IPS-20b (cell line): ENCODE measurements at regions not wholly inside any gene's neighbourhood (a gene's known extent, or its start where the extent isn't known, plus 50 kb on each side); places are given as distances from the start of the nearest gene placed in this dataset.
"Not testable (repeated sequence)": the region's sequence is repeated elsewhere in the genome, so short reads cannot be mapped to it uniquely, and the experiment has no call there.

Source experiments
- H3K27ac ChIP-seq: one replicate; pipeline ENCODE4 v1.5.1; 2013; ENCODE audit warnings: low read length
- H3K27me3 ChIP-seq: 2 replicates; pipeline ENCODE4 v1.6.1; 2013; ENCODE audit warnings: mild to moderate bottlenecking, low read length, inconsistent platforms; ENCODE audit not compliant: insufficient read depth
- H3K36me3 ChIP-seq: 2 replicates; pipeline ENCODE4 v1.6.1; 2013; ENCODE audit warnings: low read depth, mild to moderate bottlenecking, inconsistent platforms, low read length, moderate library complexity; ENCODE audit not compliant: insufficient read depth
- H3K4me1 ChIP-seq: 2 replicates; pipeline ENCODE4 v1.6.1; 2013; ENCODE audit warnings: mild to moderate bottlenecking, control low read depth, inconsistent platforms, low read length, moderate library complexity; ENCODE audit not compliant: insufficient read depth
- H3K4me3 ChIP-seq: 2 replicates; pipeline ENCODE4 v1.5.1; 2013; ENCODE audit warnings: mild to moderate bottlenecking, low read length, inconsistent platforms
- H3K9ac ChIP-seq: 2 replicates; pipeline ENCODE4 v1.6.1; 2013; ENCODE audit warnings: low read depth, mild to moderate bottlenecking, inconsistent platforms, low read length, moderate library complexity
- H3K9me3 ChIP-seq: 2 replicates; pipeline ENCODE4 v1.6.1; 2013; ENCODE audit warnings: mild to moderate bottlenecking, low read depth, low read length, inconsistent platforms; ENCODE audit not compliant: insufficient read depth

DNA sequence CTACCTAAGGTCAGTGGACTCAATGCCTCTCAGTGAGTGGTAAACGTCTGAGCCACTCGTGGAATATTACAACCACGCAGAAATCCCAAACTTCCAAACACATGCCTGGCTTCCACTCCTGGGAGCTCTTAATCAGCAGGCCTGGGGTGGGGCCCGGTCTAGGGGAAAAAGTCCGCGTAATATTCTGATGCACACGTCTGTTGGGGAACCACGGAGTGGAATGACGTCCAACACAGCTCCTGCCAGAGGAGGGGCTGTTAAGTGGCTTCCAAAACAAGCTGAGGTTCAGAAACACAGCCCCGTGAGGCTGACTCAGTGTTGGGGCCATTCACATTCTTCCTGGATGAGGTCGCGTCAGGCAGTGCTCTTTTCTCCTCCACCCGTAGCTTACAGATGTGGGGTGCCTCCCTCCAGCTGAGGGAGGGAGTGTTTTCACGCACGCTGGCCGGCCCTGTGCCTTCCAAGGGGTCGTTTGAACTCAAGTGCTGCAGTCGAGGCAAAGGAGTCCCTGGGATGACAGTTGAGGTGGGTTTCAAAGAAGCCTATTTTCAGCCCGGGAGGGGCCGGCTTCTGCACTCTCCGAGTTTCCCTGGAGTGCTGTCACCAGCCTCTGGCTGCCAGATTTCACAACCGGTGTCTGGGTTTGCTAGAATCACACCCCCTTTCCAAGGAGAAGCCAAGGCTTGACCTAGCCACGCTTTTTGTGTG, 73.1 kb downstream of the ACKR3 start:
- Histone ChIP-seq H3K27ac (no peak overlapping the region), H3K27me3 (no peaks in the 10 kb centered on the region), H3K4me1 (no peaks in the 10 kb centered on the region), H3K9me3 (no peaks in the 10 kb centered on the region; the same call in 1 of the 2 replicates), H3K36me3 (no peaks in the 10 kb centered on the region), H3K4me3 (no peak overlapping the region), H3K9ac (no peak overlapping the region)

DNA sequence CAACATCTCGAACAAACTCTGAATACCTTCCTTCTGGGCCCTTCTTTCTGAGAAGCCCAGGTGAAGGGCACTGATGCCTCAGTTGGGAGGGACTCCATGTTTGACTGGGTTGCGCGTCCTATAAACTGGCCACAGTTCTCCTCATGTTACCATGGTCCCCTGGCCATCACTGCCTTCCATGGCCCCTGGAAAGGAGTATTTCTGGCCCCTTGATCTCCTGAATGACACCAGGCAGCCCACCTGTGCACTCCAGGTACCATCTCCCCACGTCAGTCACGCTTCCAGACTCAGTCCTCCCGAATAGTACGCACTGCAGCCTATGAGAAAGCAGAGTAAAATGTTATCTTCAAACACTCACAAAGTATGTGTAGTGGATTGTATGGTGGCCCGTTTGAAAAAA, 73.9 kb downstream of the ACKR3 start:
- Histone ChIP-seq H3K9ac (no peak overlapping the region), H3K27ac (no peak overlapping the region), H3K36me3 (no peaks in the 10 kb centered on the region), H3K4me1 (no peaks in the 10 kb centered on the region), H3K4me3 (no peak overlapping the region), H3K9me3 (no peaks in the 10 kb centered on the region; the same call in 1 of the 2 replicates), H3K27me3 (no peaks in the 10 kb centered on the region)

DNA sequence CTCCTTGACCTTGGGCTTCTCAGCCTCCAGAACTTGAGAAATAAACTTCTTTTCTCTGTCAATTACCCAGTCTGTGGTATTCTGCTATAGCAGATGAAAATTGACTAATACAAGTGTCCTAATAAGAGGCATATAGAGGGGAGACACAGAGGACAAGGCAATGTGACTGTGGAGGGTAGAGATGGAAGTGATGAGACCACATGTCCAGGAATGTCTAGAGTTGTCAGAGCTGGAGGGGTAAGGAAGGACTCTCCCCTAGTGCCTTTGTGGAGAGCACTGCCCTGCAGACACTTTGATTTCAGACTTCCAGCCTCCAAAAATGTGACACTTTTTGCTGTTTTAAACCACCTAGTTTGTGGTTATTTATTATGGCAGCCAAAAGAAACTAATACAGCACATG, 74.4 kb downstream of the ACKR3 start:
- Histone ChIP-seq H3K9me3 (no peaks in the 10 kb centered on the region; the same call in 1 of the 2 replicates), H3K9ac (no peak overlapping the region), H3K27me3 (no peaks in the 10 kb centered on the region), H3K36me3 (no peaks in the 10 kb centered on the region), H3K4me1 (no peaks in the 10 kb centered on the region), H3K4me3 (no peak overlapping the region), H3K27ac (no peak overlapping the region)

DNA sequence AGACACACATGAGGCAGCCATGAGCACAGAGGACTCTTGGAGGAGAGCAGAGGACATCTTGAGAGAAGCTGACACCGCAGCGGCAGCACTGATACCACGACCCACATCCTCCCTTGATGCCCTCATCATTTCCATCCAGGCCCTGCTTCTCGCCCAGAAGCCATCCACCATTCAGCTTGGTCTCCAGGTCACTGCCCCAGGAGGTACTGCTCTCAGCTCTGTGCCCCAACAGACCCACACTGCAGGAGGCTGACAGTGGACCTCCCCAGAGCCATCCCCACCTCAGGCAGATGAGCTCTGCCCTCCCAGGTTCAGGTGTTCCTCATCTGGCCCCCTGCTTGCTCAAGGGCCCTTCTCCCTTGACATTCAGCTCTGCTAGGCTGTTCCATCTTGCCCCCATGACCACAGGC, 74.9 kb downstream of the ACKR3 start:
- no peak overlapping the region for H3K27ac ChIP-seq
- H3K9me3 ChIP-seq, result no peaks in the 10 kb centered on the region; the same call in none of the 2 replicates
- H3K36me3 ChIP-seq, result no peaks in the 10 kb centered on the region
- H3K4me3 ChIP-seq, result no peak overlapping the region
- H3K4me1 ChIP-seq, result no peaks in the 10 kb centered on the region
- H3K9ac ChIP-seq, result no peak overlapping the region
- no peaks in the 10 kb centered on the region for H3K27me3 ChIP-seq

DNA sequence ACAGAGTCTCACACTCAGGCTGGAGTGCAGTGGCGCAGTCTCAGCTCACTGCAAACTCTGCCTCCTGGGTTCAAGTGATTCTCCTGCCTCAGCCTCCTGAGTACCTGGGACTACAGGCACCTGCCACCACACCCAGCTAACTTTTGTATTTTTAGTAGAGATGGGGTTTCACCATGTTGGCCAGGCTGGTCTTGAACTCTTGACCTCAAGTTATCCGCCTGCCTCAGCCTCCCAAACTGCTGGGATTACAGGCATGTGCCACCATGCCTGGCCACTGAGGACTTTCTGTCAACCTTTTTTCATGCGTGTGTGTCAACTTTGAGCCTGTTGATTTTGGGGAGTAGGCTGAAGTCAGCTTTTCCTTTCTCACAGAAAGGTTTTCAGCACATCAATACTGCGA, 75.5 kb downstream of the ACKR3 start:
- not testable (repeated sequence) for H3K9me3 ChIP-seq, H3K9ac ChIP-seq, H3K4me1 ChIP-seq, H3K36me3 ChIP-seq, H3K4me3 ChIP-seq, H3K27ac ChIP-seq, H3K27me3 ChIP-seq

DNA sequence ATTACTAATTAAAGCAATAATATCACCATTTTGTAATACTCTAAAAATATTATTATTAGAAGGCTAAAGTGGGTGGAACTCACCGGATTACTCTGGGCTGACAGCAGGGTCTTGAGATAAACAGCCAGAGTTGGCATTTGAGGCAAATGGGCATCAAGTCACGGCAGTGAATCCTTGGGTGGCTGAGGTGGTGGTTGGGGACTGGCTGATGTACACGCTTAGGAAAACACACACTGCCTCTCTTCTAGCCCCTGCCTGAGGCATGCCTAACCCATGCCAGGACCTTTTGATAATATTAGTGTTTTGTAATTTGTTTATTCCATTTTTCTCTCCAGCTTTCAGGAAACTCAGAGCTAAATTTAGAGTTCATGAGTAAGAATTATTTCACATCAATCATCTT, 76.8 kb downstream of the ACKR3 start:
- Histone ChIP-seq H3K4me3 (no peak overlapping the region), H3K4me1 (no peaks in the 10 kb centered on the region), H3K9ac (no peak overlapping the region), H3K27ac (no peak overlapping the region), H3K9me3 (no peaks in the 10 kb centered on the region; the same call in none of the 2 replicates), H3K36me3 (no peaks in the 10 kb centered on the region), H3K27me3 (no peaks in the 10 kb centered on the region)

DNA sequence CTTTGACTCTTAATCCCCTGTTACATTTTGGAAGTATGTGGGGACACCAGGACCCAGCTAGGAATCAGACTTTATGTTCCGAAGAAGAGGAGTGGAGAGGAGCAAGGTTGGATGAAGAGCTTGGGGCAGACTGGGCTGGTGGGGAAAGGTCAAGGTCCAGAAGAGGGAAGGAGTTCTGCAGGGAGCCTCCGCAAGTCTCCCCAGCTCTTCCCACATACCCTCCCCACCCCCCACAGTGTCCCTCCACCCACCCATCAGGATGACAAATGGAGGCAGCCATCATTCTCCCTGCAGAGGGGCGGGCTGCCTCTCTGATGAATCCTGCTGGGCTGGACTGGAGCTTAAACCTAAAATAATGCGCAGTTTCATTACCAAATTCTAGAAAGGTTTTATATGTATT, 77.2 kb downstream of the ACKR3 start:
- Histone ChIP-seq H3K27ac (no peak overlapping the region), H3K4me3 (no peak overlapping the region), H3K27me3 (no peaks in the 10 kb centered on the region), H3K4me1 (no peaks in the 10 kb centered on the region), H3K36me3 (no peaks in the 10 kb centered on the region), H3K9ac (no peak overlapping the region), H3K9me3 (no peaks in the 10 kb centered on the region; the same call in none of the 2 replicates)

DNA sequence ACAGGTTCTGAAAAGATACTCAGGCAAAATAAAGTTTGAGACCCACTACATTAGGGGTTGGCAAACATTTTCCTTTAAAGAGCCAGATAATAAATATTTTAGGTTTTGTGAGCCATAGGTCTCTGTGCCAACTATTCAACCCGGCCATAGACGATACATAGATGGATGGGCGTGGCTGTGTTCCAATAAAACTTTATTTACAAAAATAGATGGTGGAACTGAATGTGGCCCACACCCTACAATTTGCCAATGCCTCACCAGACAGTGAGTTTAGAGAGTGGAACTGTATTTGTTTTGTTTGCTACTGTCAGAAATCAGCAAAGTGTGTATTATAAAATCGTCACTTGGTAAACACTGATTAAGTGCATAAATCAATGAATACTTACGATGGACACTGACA, 78.0 kb downstream of the ACKR3 start:
- Histone ChIP-seq H3K27me3 (no peaks in the 10 kb centered on the region), H3K4me1 (no peaks in the 10 kb centered on the region), H3K36me3 (no peaks in the 10 kb centered on the region), H3K4me3 (no peak overlapping the region), H3K27ac (no peak overlapping the region), H3K9me3 (no peaks in the 10 kb centered on the region; the same call in none of the 2 replicates), H3K9ac (no peak overlapping the region)

DNA sequence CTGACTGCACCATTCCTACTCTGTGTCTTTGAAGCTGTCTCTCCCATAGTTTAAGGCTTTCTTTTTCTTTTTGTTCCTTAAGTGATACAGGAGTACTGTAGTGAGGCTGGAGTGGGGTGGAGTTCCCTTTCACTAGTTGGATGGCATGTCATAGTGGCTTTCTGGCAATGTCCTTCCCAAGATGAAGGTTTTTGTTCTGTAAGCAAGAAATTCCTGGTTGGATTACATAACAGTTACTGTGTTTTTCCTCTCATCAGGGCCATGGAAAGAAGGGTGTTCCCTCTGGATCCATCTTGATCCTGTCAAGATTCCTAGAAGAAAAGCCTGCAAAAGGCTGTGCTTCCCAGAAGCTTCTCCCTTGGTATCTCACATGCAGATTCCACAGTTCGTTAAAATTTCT, 84.2 kb downstream of the ACKR3 start:
- Histone ChIP-seq H3K9ac (no peak overlapping the region), H3K4me3 (no peak overlapping the region), H3K27me3 (no peaks in the 10 kb centered on the region), H3K9me3 (no peaks in the 10 kb centered on the region; the same call in 1 of the 2 replicates), H3K4me1 (no peaks in the 10 kb centered on the region), H3K36me3 (no peaks in the 10 kb centered on the region), H3K27ac (no peak overlapping the region)

DNA sequence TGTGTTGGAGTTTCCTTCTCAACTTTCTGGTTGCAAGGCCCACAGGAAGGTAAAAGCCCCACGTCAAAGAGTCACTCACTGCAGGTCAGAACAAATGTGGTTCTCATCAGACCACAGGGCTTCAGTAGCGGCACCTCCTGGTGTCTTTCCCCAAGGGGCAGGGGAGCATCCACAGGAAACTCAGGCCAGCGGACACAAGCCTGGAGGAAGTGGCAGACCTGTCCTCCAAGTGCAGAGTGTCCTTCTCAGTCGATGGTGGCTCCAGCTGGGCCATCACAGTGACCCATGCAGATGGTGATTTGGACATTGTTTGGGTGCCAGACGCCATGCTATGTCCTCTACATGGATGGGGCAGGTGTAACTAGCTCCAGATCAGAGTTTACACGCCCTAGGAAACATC, 84.9 kb downstream of the ACKR3 start:
- Histone ChIP-seq H3K27me3 (no peaks in the 10 kb centered on the region), H3K27ac (no peak overlapping the region), H3K4me1 (no peaks in the 10 kb centered on the region), H3K9ac (no peak overlapping the region), H3K9me3 (no peaks in the 10 kb centered on the region; the same call in 1 of the 2 replicates), H3K36me3 (no peaks in the 10 kb centered on the region), H3K4me3 (no peak overlapping the region)

DNA sequence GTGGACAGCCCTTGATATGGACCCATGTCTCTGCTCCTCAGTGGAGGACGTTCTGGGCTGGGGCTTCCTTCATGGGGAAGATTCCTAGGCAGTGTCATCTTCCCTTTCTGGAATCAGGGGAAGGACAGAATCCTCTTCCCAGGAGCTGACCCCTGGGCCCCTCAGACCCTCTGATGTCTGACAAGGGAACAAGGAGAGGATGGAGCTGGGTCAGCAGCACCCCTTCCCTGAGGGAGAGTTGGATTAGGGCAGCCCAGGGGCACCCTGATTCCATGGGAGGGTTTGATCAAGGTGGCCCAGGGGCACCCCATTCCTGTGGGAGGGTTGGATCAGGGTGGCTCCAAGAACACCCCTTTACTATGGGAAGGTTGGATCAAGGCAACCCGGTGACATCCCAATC, 86.5 kb downstream of the ACKR3 start:
- no peak overlapping the region for H3K4me3 ChIP-seq
- H3K9me3 ChIP-seq, result no peaks in the 10 kb centered on the region
- no peaks in the 10 kb centered on the region for H3K27me3 ChIP-seq
- no peak overlapping the region for H3K27ac ChIP-seq
- no peak overlapping the region for H3K9ac ChIP-seq
- H3K36me3 ChIP-seq, result no peaks in the 10 kb centered on the region
- H3K4me1 ChIP-seq, result peaks cover 14% of the 10 kb centered on the region

DNA sequence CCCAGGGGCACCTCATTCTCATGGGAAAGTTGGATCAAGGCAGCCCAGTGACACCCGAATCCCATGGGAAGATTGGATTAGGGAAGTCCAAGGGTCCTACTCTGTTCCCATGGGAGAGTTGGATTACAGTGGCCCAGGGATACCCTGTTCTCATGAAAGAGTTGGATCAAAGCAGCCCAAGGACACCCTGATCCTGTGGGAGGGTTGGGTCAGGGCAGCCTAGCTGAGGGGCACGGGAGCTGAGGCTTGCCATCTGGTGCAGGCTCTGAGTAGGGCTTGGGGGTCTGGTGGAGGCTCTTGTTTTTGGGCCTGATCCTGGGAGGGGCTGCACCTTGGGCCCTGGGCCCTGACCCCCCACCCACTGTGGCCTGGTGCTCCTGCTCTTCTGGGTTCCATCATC, 87.1 kb downstream of the ACKR3 start:
- no peak overlapping the region for H3K4me3 ChIP-seq
- H3K27me3 ChIP-seq, result no peaks in the 10 kb centered on the region
- no peaks in the 10 kb centered on the region for H3K9me3 ChIP-seq

More for the DNA sequence above, 87.1 kb downstream of the ACKR3 start:
- H3K9ac ChIP-seq, result no peak overlapping the region
- no peaks in the 10 kb centered on the region for H3K36me3 ChIP-seq
- H3K4me1 ChIP-seq, result peaks cover 19% of the 10 kb centered on the region
- no peak overlapping the region for H3K27ac ChIP-seq
